HG02852 (cell line): ENCODE measurements at regions not wholly inside any gene's neighbourhood (a gene's known extent, or its start where the extent isn't known, plus 50 kb on each side); places are given as distances from the start of the nearest gene placed in this dataset.
"Not testable (repeated sequence)": the region's sequence is repeated elsewhere in the genome, so short reads cannot be mapped to it uniquely, and the experiment has no call there.

ENCODE experiments used
- ATAC-seq: cut with Tn5 transposase; IDR thresholded peaks from one replicate; pipeline ENCODE4 v1.9.1; 2021; ENCODE audit warnings: mild to moderate bottlenecking, moderate library complexity; ENCODE audit not compliant: unreplicated experiment

GRCh38 chr14:106396999-106397398 lies 870.6 kb downstream of the TMEM121 start:
- no peak for ATAC-seq

- not testable (repeated sequence) for ATAC-seq
These were observed 872.5 kb downstream of the TMEM121 start for GRCh38 chr14:106398931-106399331.

GRCh38 chr14:106401316-106401715 lies 874.9 kb downstream of the TMEM121 start:
- not testable (repeated sequence) for ATAC-seq

- not testable (repeated sequence) for ATAC-seq
These were observed 883.8 kb downstream of the TMEM121 start for GRCh38 chr14:106410229-106410628.

GRCh38 chr14:106414464-106414863 lies 888.1 kb downstream of the TMEM121 start:
- ATAC-seq = no peak

GRCh38 chr14:106417224-106418049 lies 891.1 kb downstream of the TMEM121 start:
- ATAC-seq = peak; percentile 75

- ATAC-seq = no peak
These were observed 893.1 kb downstream of the TMEM121 start for GRCh38 chr14:106419376-106419965.

- not testable (repeated sequence) for ATAC-seq
These were observed 895.1 kb downstream of the TMEM121 start for GRCh38 chr14:106421431-106422033.

GRCh38 chr14:106422066-106422465 lies 895.7 kb downstream of the TMEM121 start:
- no peak for ATAC-seq

- not testable (repeated sequence) for ATAC-seq
These were observed 898.8 kb downstream of the TMEM121 start for GRCh38 chr14:106425150-106425549.

- ATAC-seq = no peak
These were observed 910.0 kb downstream of the TMEM121 start for GRCh38 chr14:106436310-106436905.

GRCh38 chr14:106442857-106443256 lies 916.5 kb downstream of the TMEM121 start:
- no peak for ATAC-seq

- no peak for ATAC-seq
These were observed 928.6 kb downstream of the TMEM121 start for GRCh38 chr14:106455026-106455425.

GRCh38 chr14:106459971-106460730 lies 933.8 kb downstream of the TMEM121 start:
- ATAC-seq = no peak

- ATAC-seq = no peak
These were observed 934.5 kb downstream of the TMEM121 start for GRCh38 chr14:106460916-106461315.

- ATAC-seq = not testable (repeated sequence)
These were observed 940.1 kb downstream of the TMEM121 start for GRCh38 chr14:106466483-106466882.

GRCh38 chr14:106468869-106469268 lies 942.5 kb downstream of the TMEM121 start:
- ATAC-seq = not testable (repeated sequence)

GRCh38 chr14:106470028-106470427 lies 943.6 kb downstream of the TMEM121 start:
- ATAC-seq = not testable (repeated sequence)

- not testable (repeated sequence) for ATAC-seq
These were observed 948.1 kb downstream of the TMEM121 start for GRCh38 chr14:106474261-106475028.

- ATAC-seq = not testable (repeated sequence)
These were observed 948.8 kb downstream of the TMEM121 start for GRCh38 chr14:106475214-106475613.
